ENCODE measurements at regions not wholly inside any gene's neighbourhood (a gene's known extent, or its start where the extent isn't known, plus 50 kb on each side); places are given as distances from the start of the nearest gene placed in this dataset.
A peak's percentile ranks its signal among the peaks of the same experiment; 100 is the strongest.

- FAIRE-seq: no peak
Measured at GRCh38 chr4:18815081-18815778, 793.7 kb upstream of the LCORL start.

GRCh38 chr4:18813771-18814170 is 792.2 kb upstream of the LCORL start:
- no peak for FAIRE-seq

GRCh38 chr4:18813055-18813454 is 791.5 kb upstream of the LCORL start:
- FAIRE-seq: no peak

- FAIRE-seq: no peak
Measured at GRCh38 chr4:18803781-18804180, 782.2 kb upstream of the LCORL start.

GRCh38 chr4:18798123-18798522 is 776.6 kb upstream of the LCORL start:
- no peak for FAIRE-seq

GRCh38 chr4:18795794-18796193 is 774.2 kb upstream of the LCORL start:
- no peak for FAIRE-seq

- FAIRE-seq: peak; percentile 91
Measured at GRCh38 chr4:18777190-18777930, 755.8 kb upstream of the LCORL start.

- FAIRE-seq: no peak
Measured at GRCh38 chr4:18767921-18768320, 746.4 kb upstream of the LCORL start.

GRCh38 chr4:18756671-18757070 is 735.1 kb upstream of the LCORL start:
- FAIRE-seq: no peak

- no peak for FAIRE-seq
Measured at GRCh38 chr4:18754180-18754579, 732.6 kb upstream of the LCORL start.

- no peak for FAIRE-seq
Measured at GRCh38 chr4:18751083-18751482, 729.5 kb upstream of the LCORL start.

GRCh38 chr4:18749391-18749790 is 727.8 kb upstream of the LCORL start:
- no peak for FAIRE-seq

GRCh38 chr4:18736551-18736950 is 715.0 kb upstream of the LCORL start:
- FAIRE-seq: no peak

- FAIRE-seq: no peak
Measured at GRCh38 chr4:18735740-18736268, 714.2 kb upstream of the LCORL start.

- FAIRE-seq: no peak
Measured at GRCh38 chr4:18734405-18734804, 712.9 kb upstream of the LCORL start.

GRCh38 chr4:18733961-18734360 is 712.4 kb upstream of the LCORL start:
- no peak for FAIRE-seq

GRCh38 chr4:18722748-18723191 is 701.2 kb upstream of the LCORL start:
- FAIRE-seq: no peak

GRCh38 chr4:18698119-18698883 is 676.7 kb upstream of the LCORL start:
- FAIRE-seq: no peak

GRCh38 chr4:18695733-18696527 is 674.4 kb upstream of the LCORL start:
- FAIRE-seq: no peak

- no peak for FAIRE-seq
Measured at GRCh38 chr4:18691431-18692200, 670.1 kb upstream of the LCORL start.

GRCh38 chr4:18690291-18690955 is 668.9 kb upstream of the LCORL start:
- FAIRE-seq: no peak

Data from A204.1 (cell line).